Activated naive CD8-positive, alpha-beta T cell treated with anti-CD3 and anti-CD28 coated beads for 36 hours (primary cell): ENCODE measurements at regions not wholly inside any gene's neighbourhood (a gene's known extent, or its start where the extent isn't known, plus 50 kb on each side); places are given as distances from the start of the nearest gene placed in this dataset.

Experiments used
- DNase-seq: peaks from one replicate; pipeline ENCODE4 v3.0.0; 2021
- H3K27ac Mint-ChIP-seq: one replicate; pipeline ENCODE4 v1.8.0; 2022; ENCODE audit warnings: mild to moderate bottlenecking, moderate library complexity, mixed read lengths
- H3K27me3 Mint-ChIP-seq: one replicate; pipeline ENCODE4 v1.8.0; 2022; ENCODE audit warnings: mild to moderate bottlenecking, mixed read lengths
- H3K36me3 Mint-ChIP-seq: one replicate; pipeline ENCODE4 v1.8.0; 2021; ENCODE audit warnings: mild to moderate bottlenecking, mixed read lengths
- H3K4me1 Mint-ChIP-seq: one replicate; pipeline ENCODE4 v1.8.0; 2021; ENCODE audit warnings: mixed read lengths
- H3K4me3 Mint-ChIP-seq: one replicate; pipeline ENCODE4 v1.8.0; 2022; ENCODE audit warnings: mild to moderate bottlenecking, moderate library complexity, mixed read lengths
- H3K9me3 Mint-ChIP-seq: one replicate; pipeline ENCODE4 v1.8.0; 2022; ENCODE audit warnings: mixed read lengths

DNA sequence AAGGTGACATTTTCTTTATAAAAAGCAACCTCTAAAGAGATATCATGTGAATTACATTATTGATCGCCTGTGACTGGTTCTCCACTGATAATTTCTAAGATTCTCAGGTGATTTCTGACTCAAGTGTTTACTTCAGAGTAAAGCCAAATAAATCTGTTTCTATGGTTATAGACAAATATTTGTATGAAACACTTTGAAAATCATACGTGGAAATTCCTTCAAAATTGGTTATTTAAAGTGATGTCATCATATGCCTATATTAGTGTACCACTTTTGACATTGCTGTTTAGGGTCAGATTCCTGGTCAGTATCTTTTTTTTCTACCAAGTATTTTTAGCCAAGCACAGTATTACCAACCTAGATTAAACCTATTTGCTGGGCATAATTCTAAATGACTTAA lies 881.3 kb upstream of the FAM98A start:
- no peak for DNase-seq
- no peaks in the 10 kb centered on the region for H3K4me1 Mint-ChIP-seq
- H3K27ac Mint-ChIP-seq: no peak overlapping the region
- peaks cover 3% of the 10 kb centered on the region for H3K9me3 Mint-ChIP-seq
- H3K36me3 Mint-ChIP-seq: no peaks in the 10 kb centered on the region
- H3K27me3 Mint-ChIP-seq: no peaks in the 10 kb centered on the region
- H3K4me3 Mint-ChIP-seq: no peak overlapping the region

DNA sequence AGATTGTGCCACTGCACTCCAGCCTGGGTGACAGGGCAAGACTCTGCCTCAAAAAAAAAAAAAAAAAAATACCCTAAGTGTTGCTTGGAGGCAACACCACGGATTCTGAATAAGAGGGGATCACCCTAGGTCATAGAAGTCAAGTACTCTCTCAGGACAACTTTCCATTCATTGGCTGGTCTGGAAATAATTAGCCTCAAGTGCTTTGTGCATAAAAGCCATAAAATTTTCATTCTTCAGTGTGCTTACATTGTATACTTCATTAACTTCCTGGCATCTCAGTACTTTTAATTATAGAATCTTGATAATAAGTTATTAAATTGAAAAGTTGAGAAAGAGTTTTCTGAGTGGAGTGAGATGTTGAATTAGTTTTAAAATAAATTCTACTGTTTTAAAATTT lies 876.1 kb upstream of the FAM98A start:
- Mint-ChIP-seq H3K4me3 (no peak overlapping the region), H3K27me3 (no peaks in the 10 kb centered on the region), H3K4me1 (no peaks in the 10 kb centered on the region), H3K36me3 (no peaks in the 10 kb centered on the region), H3K9me3 (peaks cover 7% of the 10 kb centered on the region), H3K27ac (no peak overlapping the region)
- DNase-seq: no peak

DNA sequence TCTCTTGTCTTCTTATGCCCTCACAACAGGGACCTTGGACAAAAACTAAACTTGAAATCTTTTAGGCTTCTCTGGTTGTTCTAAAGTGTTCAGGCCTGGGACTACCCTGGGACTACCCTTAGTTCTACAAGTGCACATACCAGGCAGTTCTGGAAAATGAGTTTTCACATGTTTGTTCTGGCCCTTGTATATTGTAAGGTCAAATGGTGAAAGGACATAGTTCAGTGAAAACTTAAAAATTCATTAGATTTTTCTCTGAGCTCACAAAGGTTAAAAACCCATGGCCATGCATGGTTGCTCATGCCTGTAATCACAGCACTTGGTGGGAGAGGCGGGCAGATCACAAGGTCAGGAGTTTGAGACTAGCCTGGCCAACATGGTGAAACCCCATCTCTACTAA lies 875.5 kb upstream of the FAM98A start:
- H3K4me3 Mint-ChIP-seq: no peak overlapping the region
- H3K36me3 Mint-ChIP-seq: no peaks in the 10 kb centered on the region
- no peak overlapping the region for H3K27ac Mint-ChIP-seq
- H3K9me3 Mint-ChIP-seq: peaks cover 7% of the 10 kb centered on the region
- no peaks in the 10 kb centered on the region for H3K4me1 Mint-ChIP-seq
- H3K27me3 Mint-ChIP-seq: no peaks in the 10 kb centered on the region
- DNase-seq: no peak

DNA sequence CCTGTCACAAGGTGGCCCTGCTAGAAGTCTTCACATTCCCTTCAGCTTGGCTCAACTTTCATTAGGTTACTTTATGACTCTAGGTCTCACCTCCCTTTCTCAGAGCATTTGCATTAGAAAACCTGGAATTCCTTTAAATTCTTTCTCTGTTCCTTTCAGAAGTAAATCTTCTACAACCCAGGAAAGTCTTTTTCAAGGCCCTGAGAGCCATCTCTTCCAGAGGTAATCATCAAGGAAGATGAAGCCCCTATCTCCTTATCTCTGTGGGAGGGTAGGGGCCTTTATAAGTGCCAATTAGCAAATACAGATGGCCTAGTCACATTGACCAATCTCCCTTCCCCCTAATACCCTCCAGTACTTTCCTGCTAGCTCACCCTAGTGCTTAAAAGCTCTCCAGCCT lies 848.0 kb upstream of the FAM98A start:
- Mint-ChIP-seq H3K4me3 (no peak overlapping the region), H3K27ac (no peak overlapping the region), H3K36me3 (no peaks in the 10 kb centered on the region), H3K27me3 (no peaks in the 10 kb centered on the region), H3K4me1 (no peaks in the 10 kb centered on the region), H3K9me3 (peaks cover 6% of the 10 kb centered on the region)
- no peak for DNase-seq

DNA sequence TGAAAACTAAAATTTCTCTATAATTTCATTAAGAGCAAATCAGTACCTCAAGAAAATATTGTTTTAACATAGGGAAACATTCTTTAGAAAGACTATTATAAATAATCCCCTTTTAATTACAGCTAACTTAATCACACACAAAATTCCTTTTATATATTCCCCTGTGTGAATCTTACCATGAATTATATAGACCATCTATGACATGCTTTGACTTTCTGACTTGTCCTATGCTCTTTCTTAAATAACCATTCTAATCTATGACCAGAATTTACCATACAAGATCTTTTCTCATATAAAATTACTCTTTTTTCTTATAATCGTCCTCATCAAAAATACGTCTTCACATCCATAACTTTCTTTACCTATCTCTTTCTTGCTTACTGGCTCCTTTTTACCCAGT lies 824.2 kb upstream of the FAM98A start:
- no peaks in the 10 kb centered on the region for H3K4me1 Mint-ChIP-seq
- no peak for DNase-seq
- H3K4me3 Mint-ChIP-seq: no peak overlapping the region
- no peaks in the 10 kb centered on the region for H3K27me3 Mint-ChIP-seq
- H3K27ac Mint-ChIP-seq: no peak overlapping the region
- peaks cover 8% of the 10 kb centered on the region for H3K9me3 Mint-ChIP-seq
- no peaks in the 10 kb centered on the region for H3K36me3 Mint-ChIP-seq

DNA sequence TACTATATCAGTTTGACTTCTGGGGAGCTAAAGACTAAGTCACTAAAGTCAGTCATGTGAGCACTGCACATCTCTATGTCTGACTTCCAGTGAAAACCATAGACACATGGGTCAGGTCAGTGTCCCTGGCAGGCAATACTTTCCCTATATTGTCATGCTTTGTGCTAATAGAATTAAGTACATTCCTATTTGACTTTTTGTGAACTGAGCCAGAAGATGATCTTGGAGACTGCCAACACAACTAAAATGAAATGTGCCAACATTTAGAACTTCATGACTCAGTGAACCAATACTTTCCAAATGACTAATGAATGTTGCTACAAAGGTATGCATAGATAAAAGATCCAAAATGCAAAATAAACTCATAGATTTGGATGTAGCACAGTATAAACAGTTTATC lies 820.8 kb upstream of the FAM98A start:
- no peak overlapping the region for H3K4me3 Mint-ChIP-seq
- no peaks in the 10 kb centered on the region for H3K36me3 Mint-ChIP-seq
- H3K4me1 Mint-ChIP-seq: no peaks in the 10 kb centered on the region
- H3K27ac Mint-ChIP-seq: no peak overlapping the region
- no peak for DNase-seq
- H3K9me3 Mint-ChIP-seq: peaks cover 8% of the 10 kb centered on the region
- H3K27me3 Mint-ChIP-seq: no peaks in the 10 kb centered on the region

DNA sequence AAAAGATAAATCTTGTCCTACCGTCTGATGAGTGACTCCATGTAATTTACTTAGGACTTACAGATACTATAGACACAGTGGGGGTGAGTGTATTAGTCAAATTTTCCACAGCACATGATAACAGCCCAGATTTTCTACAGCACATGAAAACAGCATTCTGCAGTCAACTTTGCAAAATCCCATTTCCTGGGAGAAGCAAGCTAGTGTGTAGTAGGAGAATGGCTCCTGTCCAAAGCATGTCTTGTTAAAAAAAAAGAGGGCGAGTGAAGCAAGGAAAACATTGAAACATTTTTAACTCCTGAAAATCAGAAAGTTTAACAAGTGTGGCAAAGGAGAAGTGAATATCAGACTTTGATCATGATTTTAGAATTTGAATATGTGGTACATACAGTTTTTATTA lies 817.8 kb upstream of the FAM98A start:
- H3K4me1 Mint-ChIP-seq: no peaks in the 10 kb centered on the region
- H3K9me3 Mint-ChIP-seq: peaks cover under 1% of the 10 kb centered on the region
- no peaks in the 10 kb centered on the region for H3K36me3 Mint-ChIP-seq
- H3K4me3 Mint-ChIP-seq: no peak overlapping the region
- DNase-seq: no peak
- H3K27me3 Mint-ChIP-seq: no peaks in the 10 kb centered on the region
- no peak overlapping the region for H3K27ac Mint-ChIP-seq

DNA sequence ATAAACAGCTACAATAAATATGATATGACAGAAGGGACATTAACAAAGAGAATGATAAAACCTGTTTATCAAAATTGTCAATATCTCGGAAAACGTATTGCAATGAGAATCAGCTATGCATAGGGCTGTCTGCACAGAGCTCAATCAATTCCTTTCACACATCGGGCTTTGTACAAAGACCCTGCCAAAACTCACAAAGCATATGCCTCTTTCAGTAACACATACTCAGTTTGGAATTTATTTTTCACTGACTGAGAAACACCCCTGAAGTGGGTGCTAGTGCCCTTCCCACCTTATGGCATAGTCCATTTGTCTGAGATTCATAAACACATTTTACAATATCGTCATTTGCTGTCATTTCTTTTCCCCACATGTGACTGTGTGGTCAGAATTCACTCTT lies 815.8 kb upstream of the FAM98A start:
- Mint-ChIP-seq H3K27me3 (no peaks in the 10 kb centered on the region), H3K4me1 (no peaks in the 10 kb centered on the region), H3K9me3 (no peaks in the 10 kb centered on the region), H3K4me3 (no peak overlapping the region), H3K36me3 (no peaks in the 10 kb centered on the region), H3K27ac (no peak overlapping the region)
- DNase-seq: no peak

DNA sequence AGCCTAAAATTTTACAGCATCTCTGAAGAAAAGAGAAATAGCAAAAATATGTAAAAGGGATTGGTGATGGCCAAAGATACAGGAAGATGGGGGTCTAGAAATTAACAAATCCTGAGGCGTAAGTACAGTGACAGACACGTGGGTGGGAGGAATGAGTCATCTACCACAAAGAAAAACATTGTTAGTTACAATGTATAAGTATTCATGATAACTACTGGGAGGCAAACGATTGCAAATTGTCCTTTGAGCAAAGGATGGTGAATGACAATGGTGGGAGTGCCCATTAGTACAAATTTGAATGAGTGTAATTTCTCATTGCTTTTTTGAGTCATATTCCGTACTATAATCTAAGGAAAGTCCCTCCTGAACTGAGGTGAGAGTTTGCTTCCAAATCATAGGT lies 809.0 kb upstream of the FAM98A start:
- Mint-ChIP-seq H3K27ac (no peak overlapping the region), H3K4me1 (no peaks in the 10 kb centered on the region), H3K4me3 (no peak overlapping the region), H3K9me3 (peaks cover 3% of the 10 kb centered on the region), H3K36me3 (no peaks in the 10 kb centered on the region), H3K27me3 (no peaks in the 10 kb centered on the region)
- DNase-seq: no peak

DNA sequence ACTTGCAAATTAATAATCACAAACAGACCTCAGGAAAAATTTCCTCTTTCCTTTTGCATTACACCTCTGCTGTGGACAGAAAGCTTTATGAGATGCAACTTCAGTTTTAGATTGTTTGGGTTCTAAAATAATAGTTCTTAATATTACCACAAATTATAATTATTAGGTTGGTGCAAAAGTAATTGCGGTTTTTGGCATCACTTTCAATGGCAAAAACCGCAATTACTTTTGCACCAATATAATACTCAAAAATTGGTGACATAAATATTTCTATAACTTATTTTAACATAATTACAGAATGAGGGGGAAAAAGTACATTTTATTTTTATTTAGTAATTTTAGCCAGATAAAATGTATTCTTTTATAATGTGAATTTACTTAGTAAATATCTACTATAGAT lies 804.4 kb upstream of the FAM98A start:
- Mint-ChIP-seq H3K4me1 (no peaks in the 10 kb centered on the region), H3K27me3 (no peaks in the 10 kb centered on the region), H3K9me3 (peaks cover 3% of the 10 kb centered on the region), H3K4me3 (no peak overlapping the region), H3K36me3 (no peaks in the 10 kb centered on the region), H3K27ac (no peak overlapping the region)
- no peak for DNase-seq

DNA sequence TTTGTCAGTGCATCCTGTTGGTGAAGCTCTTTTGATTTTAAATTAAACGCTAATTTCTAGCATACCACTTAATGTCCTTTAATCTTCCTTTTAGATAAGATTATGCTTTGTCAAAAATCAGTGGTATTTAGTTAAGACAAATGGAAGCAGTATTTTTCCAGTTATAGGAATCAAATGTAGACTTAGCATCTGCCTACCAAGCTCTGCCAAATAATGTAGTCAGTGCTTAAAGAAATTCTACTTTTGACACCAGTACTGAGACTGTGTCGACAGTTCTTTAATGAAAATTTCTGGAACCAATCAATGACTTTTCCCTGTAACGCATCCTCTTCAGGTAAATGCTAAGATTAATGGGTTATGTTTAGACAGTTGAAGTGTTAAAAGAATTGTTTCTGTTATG lies 803.3 kb upstream of the FAM98A start:
- no peaks in the 10 kb centered on the region for H3K27me3 Mint-ChIP-seq
- H3K27ac Mint-ChIP-seq: no peak overlapping the region
- no peak overlapping the region for H3K4me3 Mint-ChIP-seq
- H3K9me3 Mint-ChIP-seq: peaks cover 2% of the 10 kb centered on the region
- no peaks in the 10 kb centered on the region for H3K4me1 Mint-ChIP-seq
- no peak for DNase-seq
- H3K36me3 Mint-ChIP-seq: no peaks in the 10 kb centered on the region

DNA sequence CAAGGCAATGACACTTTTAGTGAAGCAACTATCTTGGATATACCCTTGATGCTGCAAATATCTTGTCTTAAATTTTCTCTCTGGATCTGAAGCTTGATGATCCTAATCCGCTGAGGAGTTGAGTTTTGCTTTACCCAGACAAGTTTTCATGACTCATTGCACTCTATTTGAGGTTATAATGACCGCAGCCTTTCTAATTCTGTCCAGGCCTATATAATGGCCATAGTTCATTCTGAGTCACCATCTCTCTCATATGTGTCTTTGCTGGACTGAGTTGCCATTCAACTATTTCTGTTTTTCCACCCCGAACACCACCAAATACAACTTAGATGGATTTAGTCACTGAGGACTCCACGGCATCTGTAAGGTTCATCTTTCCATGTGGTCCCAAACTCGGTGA lies 802.1 kb upstream of the FAM98A start:
- Mint-ChIP-seq H3K4me1 (no peaks in the 10 kb centered on the region), H3K4me3 (no peak overlapping the region), H3K27ac (no peak overlapping the region), H3K36me3 (no peaks in the 10 kb centered on the region), H3K9me3 (peaks cover 2% of the 10 kb centered on the region), H3K27me3 (no peaks in the 10 kb centered on the region)
- DNase-seq: no peak

DNA sequence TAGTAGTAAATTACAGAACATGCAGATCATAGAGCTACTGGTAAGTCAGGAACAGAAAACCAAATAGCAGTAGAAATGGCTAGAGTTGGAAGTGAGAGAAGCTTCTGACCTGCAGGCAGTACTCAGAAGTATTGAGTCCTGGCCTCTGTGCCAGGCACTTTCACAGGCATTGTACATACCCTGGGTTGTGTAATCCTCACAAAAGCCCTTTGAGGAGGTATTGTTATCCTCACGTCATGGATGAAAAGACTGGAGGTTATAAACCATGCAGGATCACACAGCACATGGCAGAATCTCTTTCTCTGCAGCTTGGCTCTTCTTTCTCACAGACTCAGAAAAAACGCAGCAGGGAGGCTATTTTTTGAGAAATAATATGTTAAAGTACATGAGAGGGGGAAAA lies 789.3 kb upstream of the FAM98A start:
- Mint-ChIP-seq H3K27me3 (no peaks in the 10 kb centered on the region), H3K9me3 (no peaks in the 10 kb centered on the region), H3K27ac (no peak overlapping the region), H3K4me3 (no peak overlapping the region), H3K36me3 (no peaks in the 10 kb centered on the region), H3K4me1 (no peaks in the 10 kb centered on the region)
- no peak for DNase-seq

DNA sequence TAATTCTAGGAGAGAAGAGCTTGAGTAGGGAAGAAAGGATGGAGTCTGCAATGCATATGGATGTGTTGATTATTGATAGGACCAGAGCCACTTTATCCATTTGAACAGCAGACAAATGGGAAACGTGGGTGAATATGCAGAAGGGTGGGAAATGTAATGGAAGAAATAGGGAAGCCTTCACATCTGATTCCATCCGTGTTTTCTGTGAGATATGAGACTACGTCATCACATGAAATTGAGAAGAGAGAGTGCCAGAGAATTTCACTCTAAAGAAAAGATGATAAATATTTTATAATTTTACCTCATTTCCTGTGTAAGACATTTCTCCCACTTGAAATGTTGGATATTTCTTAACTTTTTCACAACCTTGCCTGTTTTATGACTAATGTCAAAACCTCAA lies 788.4 kb upstream of the FAM98A start:
- H3K27me3 Mint-ChIP-seq: no peaks in the 10 kb centered on the region
- no peaks in the 10 kb centered on the region for H3K9me3 Mint-ChIP-seq
- DNase-seq: no peak
- H3K27ac Mint-ChIP-seq: no peak overlapping the region
- H3K4me3 Mint-ChIP-seq: no peak overlapping the region
- H3K4me1 Mint-ChIP-seq: no peaks in the 10 kb centered on the region
- no peaks in the 10 kb centered on the region for H3K36me3 Mint-ChIP-seq

DNA sequence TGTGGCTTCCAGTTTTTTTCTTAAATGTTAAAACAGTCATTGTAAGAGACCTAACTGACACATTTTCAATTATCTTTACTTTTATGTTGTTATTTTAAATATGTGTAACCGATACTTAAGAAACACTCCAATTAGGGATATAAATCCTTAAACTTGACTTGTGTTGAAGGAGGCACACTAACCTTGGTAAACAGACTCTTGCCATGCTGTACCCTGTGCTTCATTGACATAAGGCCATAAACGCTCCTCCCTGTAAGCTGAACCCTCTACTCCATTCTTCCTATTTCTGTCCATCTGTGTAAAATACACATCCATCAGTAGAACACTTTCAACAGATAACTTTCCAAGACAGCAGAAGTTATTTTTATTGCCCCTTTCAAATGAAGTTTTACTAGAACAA lies 780.5 kb upstream of the FAM98A start:
- Mint-ChIP-seq H3K4me3 (no peak overlapping the region), H3K27ac (no peak overlapping the region), H3K36me3 (no peaks in the 10 kb centered on the region), H3K27me3 (no peaks in the 10 kb centered on the region), H3K4me1 (no peaks in the 10 kb centered on the region), H3K9me3 (no peaks in the 10 kb centered on the region)
- DNase-seq: no peak

DNA sequence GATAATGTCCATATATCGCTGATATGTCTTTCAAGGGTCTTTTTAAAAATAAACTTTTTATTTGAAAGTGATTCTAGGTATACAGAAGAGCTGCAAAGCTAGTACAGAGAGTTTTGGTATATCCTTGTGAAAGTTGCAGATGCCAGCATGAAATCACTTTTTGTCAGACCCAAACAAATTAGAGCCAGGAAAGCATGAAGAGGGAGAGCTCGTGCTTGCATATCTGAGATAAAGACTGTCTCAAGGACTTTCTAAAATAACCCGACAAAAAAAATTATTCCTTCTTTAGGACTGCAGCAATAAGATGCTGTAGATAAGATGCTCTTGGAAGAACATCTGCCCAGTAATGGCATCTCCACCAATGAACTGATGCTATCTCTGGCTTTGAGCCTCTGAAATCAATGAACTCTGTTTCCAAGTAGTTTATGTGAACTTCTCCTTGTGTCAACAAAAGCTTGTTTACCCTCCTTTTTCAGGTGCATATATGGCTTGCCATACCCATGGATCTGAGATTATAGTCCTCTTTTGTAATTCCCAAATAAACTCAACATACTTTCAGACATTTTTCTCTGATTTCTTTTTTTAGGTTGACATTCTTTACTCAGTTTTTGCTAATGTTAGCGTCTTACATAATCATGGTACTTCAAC lies 774.6 kb upstream of the FAM98A start:
- Mint-ChIP-seq H3K4me3 (no peak overlapping the region), H3K9me3 (no peaks in the 10 kb centered on the region), H3K27ac (no peak overlapping the region), H3K4me1 (no peaks in the 10 kb centered on the region), H3K36me3 (no peaks in the 10 kb centered on the region), H3K27me3 (no peaks in the 10 kb centered on the region)
- no peak for DNase-seq

DNA sequence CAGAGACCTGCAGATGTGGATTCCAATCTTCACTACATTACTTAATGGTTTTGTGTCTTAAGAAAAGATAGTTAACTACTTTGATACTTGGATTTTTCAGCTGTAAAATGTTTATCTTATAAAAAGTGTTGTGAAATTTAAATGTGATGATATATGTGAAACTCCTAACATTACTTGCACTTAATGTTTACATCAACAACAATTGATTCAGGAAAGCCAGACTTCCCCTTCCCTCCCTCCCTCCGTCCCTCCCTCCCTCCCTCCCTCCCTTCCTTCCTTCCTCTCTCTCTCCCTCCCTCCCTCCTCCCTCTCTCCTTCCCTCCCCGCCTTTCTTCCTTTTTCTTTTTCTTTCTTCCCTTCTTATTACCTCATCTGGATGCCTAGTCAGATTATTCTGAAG lies 773.9 kb upstream of the FAM98A start:
- no peaks in the 10 kb centered on the region for H3K36me3 Mint-ChIP-seq
- no peaks in the 10 kb centered on the region for H3K27me3 Mint-ChIP-seq
- no peaks in the 10 kb centered on the region for H3K4me1 Mint-ChIP-seq
- no peaks in the 10 kb centered on the region for H3K9me3 Mint-ChIP-seq
- no peak for DNase-seq
- no peak overlapping the region for H3K4me3 Mint-ChIP-seq
- no peak overlapping the region for H3K27ac Mint-ChIP-seq
